22Rv1 (cell line): ENCODE measurements at regions not wholly inside any gene's neighbourhood (a gene's known extent, or its start where the extent isn't known, plus 50 kb on each side); places are given as distances from the start of the nearest gene placed in this dataset.

Source experiments
- CTCF ChIP-seq: fragments of 450-650 bp; IDR thresholded peaks from 2 replicates; pipeline ENCODE4 v1.5.1; 2017; ENCODE audit warnings: mild to moderate bottlenecking
- ZFX ChIP-seq: fragments of 450-650 bp; IDR thresholded peaks from 2 replicates; pipeline ENCODE4 v1.6.1; 2017; ENCODE audit warnings: antibody characterized with exemption, borderline replicate concordance

GRCh38 chr1:14443164-14443787, 155.2 kb upstream of the KAZN start:
- TF ChIP-seq CTCF, result no peak
- TF ChIP-seq ZFX, result no peak
